ENCODE measurements at regions not wholly inside any gene's neighbourhood (a gene's known extent, or its start where the extent isn't known, plus 50 kb on each side); places are given as distances from the start of the nearest gene placed in this dataset.

GRCh38 chr7:138254444-138254843, 178.2 kb downstream of the AKR1D1 start:
- H3K36me3 ChIP-seq = no peaks in the 10 kb centered on the region
- H3K4me3 ChIP-seq = no peak overlapping the region
- 83 to 98% (median 84%) methylated on average over 5 of the region's 5 CpGs for WGBS, 3 donors
- no peaks in the 10 kb centered on the region for H3K9me3 ChIP-seq
- H3K4me1 ChIP-seq (ENCODE audit: insufficient read depth) = peaks cover 4% of the 10 kb centered on the region
- intact Hi-C loops (cut with DNase I) = no loop called here
- DNase-seq = no peak
- TF ChIP-seq POLR2A (IDR thresholded peaks at IDR 0.05) = no peak
- TF ChIP-seq CTCF (IDR thresholded peaks at IDR 0.05) = no peak
- no peak for TF ChIP-seq EP300 (IDR thresholded peaks at IDR 0.05)
- H3K27me3 ChIP-seq = no peaks in the 10 kb centered on the region
- no peak overlapping the region for H3K27ac ChIP-seq

- WGBS, 3 donors = 19 to 20% (median 20%) methylated on average over 10 of the region's 10 CpGs
- TF ChIP-seq EP300 (IDR thresholded peaks at IDR 0.05) (no peak), CTCF (IDR thresholded peaks at IDR 0.05) (no peak), POLR2A (IDR thresholded peaks at IDR 0.05) (no peak)
Measured at GRCh38 chr7:138257459-138258196, 181.4 kb downstream of the AKR1D1 start.

GRCh38 chr7:138258197-138258559, 181.9 kb downstream of the AKR1D1 start:
- WGBS, 3 donors = 6 to 16% (median 14%) methylated on average over 3 of the region's 3 CpGs
- no peak for DNase-seq
- Histone ChIP-seq H3K27ac (no peak overlapping the region), H3K27me3 (no peaks in the 10 kb centered on the region), H3K4me3 (no peak overlapping the region), H3K36me3 (no peaks in the 10 kb centered on the region), H3K4me1 (ENCODE audit: insufficient read depth) (peaks cover 7% of the 10 kb centered on the region), H3K9me3 (no peaks in the 10 kb centered on the region)
- intact Hi-C loops (cut with DNase I) = no loop called here
- TF ChIP-seq POLR2A (IDR thresholded peaks at IDR 0.05) (no peak), EP300 (IDR thresholded peaks at IDR 0.05) (no peak), CTCF (IDR thresholded peaks at IDR 0.05) (no peak)

More at GRCh38 chr7:138257459-138258196, 181.4 kb downstream of the AKR1D1 start:
- H3K9me3 ChIP-seq = no peaks in the 10 kb centered on the region
- intact Hi-C loops (cut with DNase I) = no loop called here
- H3K27me3 ChIP-seq = no peaks in the 10 kb centered on the region
- DNase-seq = peak in 3 of 5 donors; percentile 37 to 41 (median 39)
- peaks cover 7% of the 10 kb centered on the region for H3K4me1 ChIP-seq (ENCODE audit: insufficient read depth)
- peak overlapping the region in 1 of 2 donors; percentile 52 for H3K27ac ChIP-seq
- no peak overlapping the region for H3K4me3 ChIP-seq
- no peaks in the 10 kb centered on the region for H3K36me3 ChIP-seq

GRCh38 chr7:138259675-138260074, 183.4 kb downstream of the AKR1D1 start:
- Histone ChIP-seq H3K9me3 (no peaks in the 10 kb centered on the region), H3K36me3 (no peaks in the 10 kb centered on the region), H3K27ac (peak overlapping the region in 1 of 2 donors; percentile 65), H3K4me3 (no peak overlapping the region), H3K4me1 (ENCODE audit: insufficient read depth) (peaks cover 7% of the 10 kb centered on the region), H3K27me3 (no peaks in the 10 kb centered on the region)
- WGBS, 3 donors = 82 to 93% (median 87%) methylated on average over 3 of the region's 3 CpGs
- TF ChIP-seq EP300 (IDR thresholded peaks at IDR 0.05) = no peak
- TF ChIP-seq POLR2A (IDR thresholded peaks at IDR 0.05) = no peak
- no peak for TF ChIP-seq CTCF (IDR thresholded peaks at IDR 0.05)
- no peak for DNase-seq
- intact Hi-C loops (cut with DNase I) = no loop called here
